ENCODE measurements at regions not wholly inside any gene's neighbourhood (a gene's known extent, or its start where the extent isn't known, plus 50 kb on each side); places are given as distances from the start of the nearest gene placed in this dataset.

DNA sequence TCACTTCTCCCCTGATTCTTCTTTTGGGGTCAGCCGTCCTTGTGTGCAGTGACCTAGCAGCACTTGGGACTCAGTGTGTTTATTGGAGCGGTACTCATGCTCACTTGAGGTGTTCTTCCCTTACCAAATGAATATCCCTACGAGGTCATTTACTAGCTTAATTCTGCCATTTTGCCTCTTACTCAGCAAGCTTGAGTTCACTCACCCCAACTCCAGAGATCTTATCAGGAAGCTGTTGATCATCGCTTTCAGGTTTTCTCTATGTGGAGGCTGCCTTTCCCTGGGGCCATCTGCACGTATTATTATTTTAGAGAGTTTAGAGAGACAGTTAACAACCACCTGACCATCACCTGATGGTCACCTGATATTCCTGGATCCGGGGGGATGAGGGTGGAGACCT, 1466.0 kb upstream of the GOT2 start:
- H3K4me1 ChIP-seq (ENCODE audit: insufficient read depth) = peaks cover 14% of the 10 kb centered on the region
- H3K4me3 ChIP-seq = no peak overlapping the region
- Mint-ChIP-seq H3K27me3 (ENCODE audit: insufficient read depth, low read depth, poor library complexity) (peaks cover 8% of the 10 kb centered on the region), H3K9me3 (peaks cover 2% of the 10 kb centered on the region; the same call in 2 of the 3 replicates), H3K36me3 (ENCODE audit: low read depth) (peaks cover 3% of the 10 kb centered on the region; the same call in 1 of the 3 replicates), H3K4me1 (peaks cover 44% of the 10 kb centered on the region), H3K27ac (no peak overlapping the region), H3K4me3 (no peak overlapping the region)
- no peaks in the 10 kb centered on the region for H3K9me2 ChIP-seq (ENCODE audit: insufficient read depth)
- H3K27ac ChIP-seq (ENCODE audit: low read depth) = no peak overlapping the region
- H3K27me3 ChIP-seq (ENCODE audit: insufficient read depth) = no peaks in the 10 kb centered on the region
- no peak for ATAC-seq
- no peaks in the 10 kb centered on the region for H4K20me1 ChIP-seq (replicated peaks; ENCODE audit: insufficient read depth)
- no peak overlapping the region for H3K4me2 ChIP-seq
- H2AFZ ChIP-seq = no peak overlapping the region
- TF ChIP-seq, protein P1, sequence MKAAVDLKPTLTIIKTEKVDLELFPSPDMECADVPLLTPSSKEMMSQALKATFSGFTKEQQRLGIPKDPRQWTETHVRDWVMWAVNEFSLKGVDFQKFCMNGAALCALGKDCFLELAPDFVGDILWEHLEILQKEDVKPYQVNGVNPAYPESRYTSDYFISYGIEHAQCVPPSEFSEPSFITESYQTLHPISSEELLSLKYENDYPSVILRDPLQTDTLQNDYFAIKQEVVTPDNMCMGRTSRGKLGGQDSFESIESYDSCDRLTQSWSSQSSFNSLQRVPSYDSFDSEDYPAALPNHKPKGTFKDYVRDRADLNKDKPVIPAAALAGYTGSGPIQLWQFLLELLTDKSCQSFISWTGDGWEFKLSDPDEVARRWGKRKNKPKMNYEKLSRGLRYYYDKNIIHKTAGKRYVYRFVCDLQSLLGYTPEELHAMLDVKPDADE (IDR thresholded peaks at IDR 0.05) = no peak
- no peak for TF ChIP-seq ZNF114 (CRISPR knock-in tag; IDR thresholded peaks at IDR 0.05)
- TF ChIP-seq, protein P2, sequence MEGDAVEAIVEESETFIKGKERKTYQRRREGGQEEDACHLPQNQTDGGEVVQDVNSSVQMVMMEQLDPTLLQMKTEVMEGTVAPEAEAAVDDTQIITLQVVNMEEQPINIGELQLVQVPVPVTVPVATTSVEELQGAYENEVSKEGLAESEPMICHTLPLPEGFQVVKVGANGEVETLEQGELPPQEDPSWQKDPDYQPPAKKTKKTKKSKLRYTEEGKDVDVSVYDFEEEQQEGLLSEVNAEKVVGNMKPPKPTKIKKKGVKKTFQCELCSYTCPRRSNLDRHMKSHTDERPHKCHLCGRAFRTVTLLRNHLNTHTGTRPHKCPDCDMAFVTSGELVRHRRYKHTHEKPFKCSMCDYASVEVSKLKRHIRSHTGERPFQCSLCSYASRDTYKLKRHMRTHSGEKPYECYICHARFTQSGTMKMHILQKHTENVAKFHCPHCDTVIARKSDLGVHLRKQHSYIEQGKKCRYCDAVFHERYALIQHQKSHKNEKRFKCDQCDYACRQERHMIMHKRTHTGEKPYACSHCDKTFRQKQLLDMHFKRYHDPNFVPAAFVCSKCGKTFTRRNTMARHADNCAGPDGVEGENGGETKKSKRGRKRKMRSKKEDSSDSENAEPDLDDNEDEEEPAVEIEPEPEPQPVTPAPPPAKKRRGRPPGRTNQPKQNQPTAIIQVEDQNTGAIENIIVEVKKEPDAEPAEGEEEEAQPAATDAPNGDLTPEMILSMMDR (conservative IDR thresholded peaks at IDR 0.05; ENCODE audit: low read depth in 2 of 2) = no peak
- TF ChIP-seq, protein P3, sequence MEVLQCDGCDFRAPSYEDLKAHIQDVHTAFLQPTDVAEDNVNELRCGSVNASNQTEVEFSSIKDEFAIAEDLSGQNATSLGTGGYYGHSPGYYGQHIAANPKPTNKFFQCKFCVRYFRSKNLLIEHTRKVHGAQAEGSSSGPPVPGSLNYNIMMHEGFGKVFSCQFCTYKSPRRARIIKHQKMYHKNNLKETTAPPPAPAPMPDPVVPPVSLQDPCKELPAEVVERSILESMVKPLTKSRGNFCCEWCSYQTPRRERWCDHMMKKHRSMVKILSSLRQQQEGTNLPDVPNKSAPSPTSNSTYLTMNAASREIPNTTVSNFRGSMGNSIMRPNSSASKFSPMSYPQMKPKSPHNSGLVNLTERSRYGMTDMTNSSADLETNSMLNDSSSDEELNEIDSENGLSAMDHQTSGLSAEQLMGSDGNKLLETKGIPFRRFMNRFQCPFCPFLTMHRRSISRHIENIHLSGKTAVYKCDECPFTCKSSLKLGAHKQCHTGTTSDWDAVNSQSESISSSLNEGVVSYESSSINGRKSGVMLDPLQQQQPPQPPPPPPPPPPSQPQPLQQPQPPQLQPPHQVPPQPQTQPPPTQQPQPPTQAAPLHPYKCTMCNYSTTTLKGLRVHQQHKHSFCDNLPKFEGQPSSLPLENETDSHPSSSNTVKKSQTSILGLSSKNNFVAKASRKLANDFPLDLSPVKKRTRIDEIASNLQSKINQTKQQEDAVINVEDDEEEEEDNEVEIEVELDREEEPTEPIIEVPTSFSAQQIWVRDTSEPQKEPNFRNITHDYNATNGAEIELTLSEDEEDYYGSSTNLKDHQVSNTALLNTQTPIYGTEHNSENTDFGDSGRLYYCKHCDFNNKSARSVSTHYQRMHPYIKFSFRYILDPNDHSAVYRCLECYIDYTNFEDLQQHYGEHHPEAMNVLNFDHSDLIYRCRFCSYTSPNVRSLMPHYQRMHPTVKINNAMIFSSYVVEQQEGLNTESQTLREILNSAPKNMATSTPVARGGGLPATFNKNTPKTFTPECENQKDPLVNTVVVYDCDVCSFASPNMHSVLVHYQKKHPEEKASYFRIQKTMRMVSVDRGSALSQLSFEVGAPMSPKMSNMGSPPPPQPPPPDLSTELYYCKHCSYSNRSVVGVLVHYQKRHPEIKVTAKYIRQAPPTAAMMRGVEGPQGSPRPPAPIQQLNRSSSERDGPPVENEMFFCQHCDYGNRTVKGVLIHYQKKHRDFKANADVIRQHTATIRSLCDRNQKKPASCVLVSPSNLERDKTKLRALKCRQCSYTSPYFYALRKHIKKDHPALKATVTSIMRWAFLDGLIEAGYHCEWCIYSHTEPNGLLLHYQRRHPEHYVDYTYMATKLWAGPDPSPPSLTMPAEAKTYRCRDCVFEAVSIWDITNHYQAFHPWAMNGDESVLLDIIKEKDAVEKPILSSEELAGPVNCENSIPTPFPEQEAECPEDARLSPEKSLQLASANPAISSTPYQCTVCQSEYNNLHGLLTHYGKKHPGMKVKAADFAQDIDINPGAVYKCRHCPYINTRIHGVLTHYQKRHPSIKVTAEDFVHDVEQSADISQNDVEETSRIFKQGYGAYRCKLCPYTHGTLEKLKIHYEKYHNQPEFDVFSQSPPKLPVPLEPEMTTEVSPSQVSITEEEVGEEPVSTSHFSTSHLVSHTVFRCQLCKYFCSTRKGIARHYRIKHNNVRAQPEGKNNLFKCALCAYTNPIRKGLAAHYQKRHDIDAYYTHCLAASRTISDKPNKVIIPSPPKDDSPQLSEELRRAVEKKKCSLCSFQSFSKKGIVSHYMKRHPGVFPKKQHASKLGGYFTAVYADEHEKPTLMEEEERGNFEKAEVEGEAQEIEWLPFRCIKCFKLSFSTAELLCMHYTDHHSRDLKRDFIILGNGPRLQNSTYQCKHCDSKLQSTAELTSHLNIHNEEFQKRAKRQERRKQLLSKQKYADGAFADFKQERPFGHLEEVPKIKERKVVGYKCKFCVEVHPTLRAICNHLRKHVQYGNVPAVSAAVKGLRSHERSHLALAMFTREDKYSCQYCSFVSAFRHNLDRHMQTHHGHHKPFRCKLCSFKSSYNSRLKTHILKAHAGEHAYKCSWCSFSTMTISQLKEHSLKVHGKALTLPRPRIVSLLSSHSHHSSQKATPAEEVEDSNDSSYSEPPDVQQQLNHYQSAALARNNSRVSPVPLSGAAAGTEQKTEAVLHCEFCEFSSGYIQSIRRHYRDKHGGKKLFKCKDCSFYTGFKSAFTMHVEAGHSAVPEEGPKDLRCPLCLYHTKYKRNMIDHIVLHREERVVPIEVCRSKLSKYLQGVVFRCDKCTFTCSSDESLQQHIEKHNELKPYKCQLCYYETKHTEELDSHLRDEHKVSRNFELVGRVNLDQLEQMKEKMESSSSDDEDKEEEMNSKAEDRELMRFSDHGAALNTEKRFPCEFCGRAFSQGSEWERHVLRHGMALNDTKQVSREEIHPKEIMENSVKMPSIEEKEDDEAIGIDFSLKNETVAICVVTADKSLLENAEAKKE (CRISPR knock-in tag; IDR thresholded peaks at IDR 0.05) = no peak
- TF ChIP-seq STAT1 (IDR thresholded peaks at IDR 0.05; ENCODE audit: unreplicated experiment) = no peak
- no peak for TF ChIP-seq JUNB (IDR thresholded peaks at IDR 0.05; ENCODE audit: unreplicated experiment)
- TF ChIP-seq, protein P4, sequence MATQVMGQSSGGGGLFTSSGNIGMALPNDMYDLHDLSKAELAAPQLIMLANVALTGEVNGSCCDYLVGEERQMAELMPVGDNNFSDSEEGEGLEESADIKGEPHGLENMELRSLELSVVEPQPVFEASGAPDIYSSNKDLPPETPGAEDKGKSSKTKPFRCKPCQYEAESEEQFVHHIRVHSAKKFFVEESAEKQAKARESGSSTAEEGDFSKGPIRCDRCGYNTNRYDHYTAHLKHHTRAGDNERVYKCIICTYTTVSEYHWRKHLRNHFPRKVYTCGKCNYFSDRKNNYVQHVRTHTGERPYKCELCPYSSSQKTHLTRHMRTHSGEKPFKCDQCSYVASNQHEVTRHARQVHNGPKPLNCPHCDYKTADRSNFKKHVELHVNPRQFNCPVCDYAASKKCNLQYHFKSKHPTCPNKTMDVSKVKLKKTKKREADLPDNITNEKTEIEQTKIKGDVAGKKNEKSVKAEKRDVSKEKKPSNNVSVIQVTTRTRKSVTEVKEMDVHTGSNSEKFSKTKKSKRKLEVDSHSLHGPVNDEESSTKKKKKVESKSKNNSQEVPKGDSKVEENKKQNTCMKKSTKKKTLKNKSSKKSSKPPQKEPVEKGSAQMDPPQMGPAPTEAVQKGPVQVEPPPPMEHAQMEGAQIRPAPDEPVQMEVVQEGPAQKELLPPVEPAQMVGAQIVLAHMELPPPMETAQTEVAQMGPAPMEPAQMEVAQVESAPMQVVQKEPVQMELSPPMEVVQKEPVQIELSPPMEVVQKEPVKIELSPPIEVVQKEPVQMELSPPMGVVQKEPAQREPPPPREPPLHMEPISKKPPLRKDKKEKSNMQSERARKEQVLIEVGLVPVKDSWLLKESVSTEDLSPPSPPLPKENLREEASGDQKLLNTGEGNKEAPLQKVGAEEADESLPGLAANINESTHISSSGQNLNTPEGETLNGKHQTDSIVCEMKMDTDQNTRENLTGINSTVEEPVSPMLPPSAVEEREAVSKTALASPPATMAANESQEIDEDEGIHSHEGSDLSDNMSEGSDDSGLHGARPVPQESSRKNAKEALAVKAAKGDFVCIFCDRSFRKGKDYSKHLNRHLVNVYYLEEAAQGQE (IDR thresholded peaks at IDR 0.05; ENCODE audit: unreplicated experiment) = no peak
- TF ChIP-seq CREB1 (CRISPR knock-in tag; IDR thresholded peaks at IDR 0.05; ENCODE audit: low read depth) = no peak
- no peak for TF ChIP-seq NANOG (IDR thresholded peaks at IDR 0.05; ENCODE audit: borderline replicate concordance)
- TF ChIP-seq EZH2phosphoT487 (IDR thresholded peaks at IDR 0.05; ENCODE audit: unreplicated experiment) = no peak
- TF ChIP-seq EZH2 (IDR thresholded peaks at IDR 0.05; ENCODE audit: low read depth, unreplicated experiment) = no peak
- no peak for TF ChIP-seq ZNF331 (CRISPR knock-in tag; IDR thresholded peaks at IDR 0.05; ENCODE audit: low read depth)
- no peak for TF ChIP-seq POLR2AphosphoS5 (IDR thresholded peaks at IDR 0.05; ENCODE audit: low read depth)
- no peak for DNase-seq (ENCODE audit: low spot score)
- no peaks in the 10 kb centered on the region for H3K36me3 ChIP-seq (ENCODE audit: insufficient read depth)
- H3K79me2 ChIP-seq (replicated peaks; ENCODE audit: insufficient read depth) = no peaks in the 10 kb centered on the region
- no peaks in the 10 kb centered on the region for H3F3A ChIP-seq (replicated peaks; ENCODE audit: low read depth)
